Osteocyte (in vitro differentiated cells): ENCODE measurements at regions not wholly inside any gene's neighbourhood (a gene's known extent, or its start where the extent isn't known, plus 50 kb on each side); places are given as distances from the start of the nearest gene placed in this dataset.

ENCODE experiments used
- DNase-seq: peaks from one replicate; pipeline ENCODE4 v3.0.0; 2021; ENCODE audit warnings: mixed read lengths; ENCODE audit not compliant: unreplicated experiment; ENCODE audit errors: extremely low spot score
- H3K27ac Mint-ChIP-seq: one replicate; pipeline ENCODE4 v1.8.0; 2021; ENCODE audit warnings: mild to moderate bottlenecking, mixed read lengths; ENCODE audit not compliant: unreplicated experiment
- H3K27me3 Mint-ChIP-seq: one replicate; pipeline ENCODE4 v1.8.0; 2021; ENCODE audit warnings: mixed read lengths; ENCODE audit not compliant: unreplicated experiment
- H3K36me3 Mint-ChIP-seq: one replicate; pipeline ENCODE4 v1.8.0; 2021; ENCODE audit warnings: mixed read lengths; ENCODE audit not compliant: unreplicated experiment
- H3K4me1 Mint-ChIP-seq: one replicate; pipeline ENCODE4 v1.8.0; 2021; ENCODE audit warnings: mixed read lengths; ENCODE audit not compliant: unreplicated experiment
- H3K4me3 Mint-ChIP-seq: one replicate; pipeline ENCODE4 v1.8.0; 2021; ENCODE audit warnings: mild to moderate bottlenecking, moderate library complexity, mixed read lengths; ENCODE audit not compliant: unreplicated experiment
- H3K9me3 Mint-ChIP-seq: one replicate; pipeline ENCODE4 v1.8.0; 2021; ENCODE audit warnings: mixed read lengths; ENCODE audit not compliant: unreplicated experiment
- TF ChIP-seq, protein P1 (sequence below): fragments of 200-600 bp; sonication (generic); IDR thresholded peaks from 2 replicates; pipeline ENCODE4 v1.5.0; 2021; ENCODE audit warnings: antibody characterized with exemption, mild to moderate bottlenecking, moderate library complexity

- Mint-ChIP-seq H3K27ac (no peak overlapping the region), H3K27me3 (no peaks in the 10 kb centered on the region), H3K9me3 (peaks cover 8% of the 10 kb centered on the region), H3K4me1 (peaks cover 8% of the 10 kb centered on the region), H3K36me3 (no peaks in the 10 kb centered on the region), H3K4me3 (no peak overlapping the region)
- TF ChIP-seq, protein P1, sequence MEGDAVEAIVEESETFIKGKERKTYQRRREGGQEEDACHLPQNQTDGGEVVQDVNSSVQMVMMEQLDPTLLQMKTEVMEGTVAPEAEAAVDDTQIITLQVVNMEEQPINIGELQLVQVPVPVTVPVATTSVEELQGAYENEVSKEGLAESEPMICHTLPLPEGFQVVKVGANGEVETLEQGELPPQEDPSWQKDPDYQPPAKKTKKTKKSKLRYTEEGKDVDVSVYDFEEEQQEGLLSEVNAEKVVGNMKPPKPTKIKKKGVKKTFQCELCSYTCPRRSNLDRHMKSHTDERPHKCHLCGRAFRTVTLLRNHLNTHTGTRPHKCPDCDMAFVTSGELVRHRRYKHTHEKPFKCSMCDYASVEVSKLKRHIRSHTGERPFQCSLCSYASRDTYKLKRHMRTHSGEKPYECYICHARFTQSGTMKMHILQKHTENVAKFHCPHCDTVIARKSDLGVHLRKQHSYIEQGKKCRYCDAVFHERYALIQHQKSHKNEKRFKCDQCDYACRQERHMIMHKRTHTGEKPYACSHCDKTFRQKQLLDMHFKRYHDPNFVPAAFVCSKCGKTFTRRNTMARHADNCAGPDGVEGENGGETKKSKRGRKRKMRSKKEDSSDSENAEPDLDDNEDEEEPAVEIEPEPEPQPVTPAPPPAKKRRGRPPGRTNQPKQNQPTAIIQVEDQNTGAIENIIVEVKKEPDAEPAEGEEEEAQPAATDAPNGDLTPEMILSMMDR = no peak
- DNase-seq = no peak
These were observed 237.9 kb upstream of the PLEKHG7 start for GRCh38 chr12:92464911-92465310.

- no peaks in the 10 kb centered on the region for H3K27me3 Mint-ChIP-seq
- no peak for DNase-seq
- TF ChIP-seq, protein P1 = no peak
- H3K9me3 Mint-ChIP-seq = peaks cover 10% of the 10 kb centered on the region
- H3K36me3 Mint-ChIP-seq = no peaks in the 10 kb centered on the region
- H3K27ac Mint-ChIP-seq = no peak overlapping the region
- H3K4me1 Mint-ChIP-seq = no peaks in the 10 kb centered on the region
- no peak overlapping the region for H3K4me3 Mint-ChIP-seq
These were observed 239.6 kb upstream of the PLEKHG7 start for GRCh38 chr12:92463171-92463570.

GRCh38 chr12:92462527-92462926 is 240.3 kb upstream of the PLEKHG7 start:
- no peak overlapping the region for H3K27ac Mint-ChIP-seq
- peaks cover 10% of the 10 kb centered on the region for H3K9me3 Mint-ChIP-seq
- no peaks in the 10 kb centered on the region for H3K36me3 Mint-ChIP-seq
- H3K4me1 Mint-ChIP-seq = no peaks in the 10 kb centered on the region
- TF ChIP-seq, protein P1 = no peak
- no peak for DNase-seq
- H3K4me3 Mint-ChIP-seq = no peak overlapping the region
- H3K27me3 Mint-ChIP-seq = no peaks in the 10 kb centered on the region

DNA sequence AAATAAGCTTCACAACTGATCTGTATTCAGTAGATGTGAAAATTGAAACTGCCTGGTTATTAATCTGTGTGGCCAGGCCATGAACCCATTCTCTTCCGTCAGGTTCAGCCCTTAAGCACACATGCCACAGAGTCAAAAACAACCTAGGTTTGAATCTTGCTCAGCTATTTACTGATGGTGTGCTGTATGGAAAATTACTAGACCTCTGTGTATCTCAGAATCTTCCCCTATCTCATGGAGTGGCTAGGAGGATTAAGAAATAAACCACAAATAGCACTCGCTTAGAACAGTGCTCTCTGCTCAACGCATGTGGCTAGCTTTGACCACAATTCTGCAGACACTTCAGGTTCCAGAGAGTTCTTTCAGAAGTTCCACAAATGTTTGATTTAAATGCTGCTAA is 240.7 kb upstream of the PLEKHG7 start:
- peaks cover 10% of the 10 kb centered on the region for H3K9me3 Mint-ChIP-seq
- H3K36me3 Mint-ChIP-seq = no peaks in the 10 kb centered on the region
- no peak for DNase-seq
- H3K4me1 Mint-ChIP-seq = no peaks in the 10 kb centered on the region
- H3K4me3 Mint-ChIP-seq = no peak overlapping the region
- H3K27me3 Mint-ChIP-seq = no peaks in the 10 kb centered on the region
- TF ChIP-seq, protein P1 = no peak
- H3K27ac Mint-ChIP-seq = no peak overlapping the region

- Mint-ChIP-seq H3K27ac (no peak overlapping the region), H3K9me3 (peaks cover 10% of the 10 kb centered on the region), H3K27me3 (no peaks in the 10 kb centered on the region), H3K4me1 (no peaks in the 10 kb centered on the region), H3K36me3 (no peaks in the 10 kb centered on the region), H3K4me3 (no peak overlapping the region)
- TF ChIP-seq, protein P1 = no peak
- DNase-seq = no peak
These were observed 242.9 kb upstream of the PLEKHG7 start for GRCh38 chr12:92459850-92460249.
